Inferior parietal cortex (tissue), 1 donor: ENCODE measurements at regions not wholly inside any gene's neighbourhood (a gene's known extent, or its start where the extent isn't known, plus 50 kb on each side); places are given as distances from the start of the nearest gene placed in this dataset.
"Not testable (repeated sequence)": the region's sequence is repeated elsewhere in the genome, so short reads cannot be mapped to it uniquely, and the experiment has no call there.

Experiments
- DNase-seq: peaks from one replicate; pipeline ENCODE4 v3.0.0-alpha.2; 2016; ENCODE audit errors: extremely low spot score

- no peak for DNase-seq
Measured at GRCh38 chr5:28808967-28809810, 1770.8 kb upstream of the CDH9 start.

GRCh38 chr5:28807195-28807729 lies 1768.9 kb upstream of the CDH9 start:
- DNase-seq: no peak

DNA sequence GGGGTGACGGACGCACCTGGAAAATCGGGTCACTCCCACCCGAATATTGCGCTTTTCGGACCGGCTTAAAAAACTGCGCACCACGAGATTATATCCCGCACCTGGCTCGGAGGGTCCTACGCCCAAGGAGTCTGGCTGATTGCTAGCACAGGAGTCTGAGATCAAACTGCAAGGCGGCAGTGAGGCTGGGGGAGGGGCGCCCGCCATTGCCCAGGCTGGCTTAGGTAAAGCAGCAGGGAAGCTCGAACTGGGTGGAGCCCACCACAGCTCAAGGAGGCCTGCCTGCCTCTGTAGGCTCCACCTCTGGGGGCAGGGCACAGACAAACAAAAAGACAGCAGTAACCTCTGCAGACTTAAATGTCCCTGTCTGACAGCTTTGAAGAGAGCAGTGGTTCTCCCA lies 1760.6 kb upstream of the CDH9 start:
- not testable (repeated sequence) for DNase-seq

DNA sequence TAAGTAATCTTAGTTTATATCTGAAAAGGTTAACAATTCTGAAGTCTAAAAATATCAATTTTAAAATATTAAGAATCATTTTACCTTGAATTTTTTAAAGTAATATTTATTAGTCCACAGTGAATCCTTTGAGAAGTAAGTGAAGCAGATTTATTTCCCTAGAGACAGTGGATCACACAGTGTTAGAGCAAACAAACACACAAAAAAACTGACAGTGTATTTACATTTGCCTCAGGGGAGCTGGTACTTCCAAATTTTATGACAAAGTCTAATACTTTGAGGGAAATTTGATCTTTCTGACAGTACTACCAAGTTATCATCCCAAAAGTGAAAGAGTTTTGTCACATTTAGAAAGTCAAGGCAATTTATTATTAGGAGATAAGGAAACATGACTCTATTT lies 1750.6 kb upstream of the CDH9 start:
- DNase-seq: no peak

GRCh38 chr5:28780083-28780692 lies 1741.8 kb upstream of the CDH9 start:
- no peak for DNase-seq

DNA sequence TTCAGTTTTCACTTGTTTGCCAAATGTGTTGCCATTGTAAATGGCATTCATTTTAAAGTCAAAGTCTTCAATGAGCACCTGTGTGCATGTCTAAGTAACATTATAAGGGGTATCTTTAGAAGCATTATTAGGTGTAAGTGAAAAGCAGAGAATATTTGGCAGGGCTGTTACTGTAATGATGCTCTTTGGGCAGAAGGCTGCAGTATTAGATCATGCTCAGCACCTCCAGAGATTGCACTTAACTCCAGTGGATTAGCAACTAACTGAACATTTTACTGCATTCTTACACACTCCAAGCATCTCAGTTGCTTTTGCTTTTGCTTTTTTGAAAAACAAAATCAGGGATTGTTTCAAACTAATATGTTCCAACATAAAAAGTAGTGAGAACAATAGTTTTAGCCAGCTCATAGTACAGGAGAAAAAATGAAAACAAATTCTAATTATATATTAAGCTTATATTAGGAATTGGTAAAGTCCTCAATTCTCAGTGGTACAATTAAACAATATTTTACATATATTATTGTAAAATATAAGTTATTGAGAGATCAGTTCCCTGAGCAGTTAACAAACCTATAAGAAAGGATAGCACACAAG lies 1740.9 kb upstream of the CDH9 start:
- no peak for DNase-seq

- no peak for DNase-seq
Measured at GRCh38 chr5:28770307-28770706, 1731.9 kb upstream of the CDH9 start.

DNA sequence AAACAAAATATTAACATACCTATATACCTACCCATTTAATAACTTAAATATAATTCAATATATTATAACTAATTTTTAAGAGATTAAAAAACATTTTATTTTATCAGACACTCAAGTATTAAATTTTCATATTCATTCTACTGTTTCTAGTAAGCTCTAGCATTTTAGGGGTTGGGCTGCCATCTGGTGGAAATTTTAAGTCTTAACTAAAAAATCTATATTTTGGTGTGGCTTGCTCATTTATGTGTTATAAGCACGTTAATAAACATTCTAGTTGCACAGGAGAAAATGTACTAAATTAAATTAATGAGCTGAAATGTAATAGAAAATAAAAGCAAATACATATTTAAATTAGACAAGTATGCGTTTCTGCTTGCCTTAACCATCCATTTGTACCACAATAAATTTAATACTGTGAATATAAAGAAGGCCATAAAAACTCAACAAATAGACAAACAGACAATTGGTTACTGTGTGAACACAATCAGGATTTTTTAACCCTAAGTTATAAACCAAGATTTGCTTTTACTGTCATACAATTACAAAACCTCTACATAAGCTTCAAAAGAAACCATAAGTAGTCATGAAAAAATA lies 1728.3 kb upstream of the CDH9 start:
- peak; percentile 66 for DNase-seq

- DNase-seq: no peak
Measured at GRCh38 chr5:28751396-28751795, 1713.0 kb upstream of the CDH9 start.

GRCh38 chr5:28750251-28750650 lies 1711.9 kb upstream of the CDH9 start:
- DNase-seq: no peak

- DNase-seq: no peak
Measured at GRCh38 chr5:28748446-28748845, 1710.1 kb upstream of the CDH9 start.

GRCh38 chr5:28743716-28744110 lies 1705.3 kb upstream of the CDH9 start:
- no peak for DNase-seq

DNA sequence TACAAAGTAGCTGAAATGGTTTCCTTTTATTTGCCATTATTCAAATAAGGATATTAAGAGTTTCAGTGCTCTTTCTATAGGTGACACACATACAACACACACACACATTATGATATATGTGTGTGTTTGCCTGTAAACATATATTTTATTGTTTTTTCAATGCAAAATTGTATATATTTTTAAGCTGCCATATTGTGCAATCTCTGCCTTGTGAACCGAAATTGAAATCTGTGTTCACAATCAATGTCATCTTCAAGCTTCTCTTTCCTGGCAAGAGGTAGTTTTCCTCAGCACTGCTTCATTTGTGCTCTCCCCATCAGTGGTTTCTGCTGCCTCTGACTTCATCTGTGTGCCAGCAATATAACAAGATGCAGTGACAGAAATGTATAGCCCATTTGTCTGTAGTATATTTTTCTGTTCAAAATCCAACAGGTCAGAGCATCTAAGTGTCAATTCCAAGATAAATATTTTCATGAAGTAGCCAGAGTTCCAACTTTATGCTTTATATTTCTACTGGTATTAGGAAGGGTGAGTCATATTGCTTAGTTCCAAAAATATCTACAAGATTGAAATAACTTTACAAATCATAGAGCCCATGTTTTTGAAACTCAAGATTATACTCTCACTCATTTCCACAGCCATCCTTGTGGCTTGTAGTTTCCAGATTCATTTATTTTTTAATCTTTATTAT lies 1704.8 kb upstream of the CDH9 start:
- no peak for DNase-seq

DNA sequence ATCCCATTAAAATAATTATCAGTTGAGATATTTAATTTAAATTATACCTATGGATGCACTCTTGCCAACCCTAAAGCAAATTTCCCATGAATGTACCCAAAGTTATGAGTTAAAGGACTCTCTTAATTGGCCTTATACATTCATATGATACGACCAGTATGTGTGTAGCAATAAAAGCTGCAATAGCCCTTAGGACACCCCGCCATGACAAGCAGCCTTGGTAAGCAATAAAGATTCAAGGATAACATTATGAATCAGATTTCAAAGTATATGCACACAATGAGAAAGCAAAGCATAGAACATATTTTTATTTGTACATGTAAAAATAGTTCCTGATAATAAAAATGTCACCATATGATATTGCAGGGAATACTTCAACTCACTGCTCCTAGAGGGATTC lies 1699.3 kb upstream of the CDH9 start:
- DNase-seq: no peak

DNA sequence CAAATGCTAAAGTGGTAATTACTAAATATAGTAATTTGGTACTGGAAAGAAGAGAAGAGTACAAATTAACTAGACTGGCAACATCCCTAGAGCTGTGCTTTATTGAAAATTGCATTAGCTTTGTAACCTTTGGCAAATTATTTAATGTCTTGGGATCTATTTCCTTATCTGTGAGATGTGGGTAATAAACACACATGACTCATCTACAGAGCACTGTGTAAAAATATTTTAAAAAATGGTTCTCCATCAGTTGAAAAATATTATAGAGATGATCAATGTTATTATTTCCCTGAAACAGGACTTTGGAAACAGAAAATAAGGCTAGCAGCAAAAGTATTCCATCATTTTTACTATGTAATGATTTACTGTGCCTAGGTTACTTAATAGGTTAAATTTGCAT lies 1698.8 kb upstream of the CDH9 start:
- DNase-seq: no peak

- DNase-seq: no peak
Measured at GRCh38 chr5:28734396-28734795, 1696.0 kb upstream of the CDH9 start.

- DNase-seq: no peak
Measured at GRCh38 chr5:28729067-28729466, 1690.7 kb upstream of the CDH9 start.

DNA sequence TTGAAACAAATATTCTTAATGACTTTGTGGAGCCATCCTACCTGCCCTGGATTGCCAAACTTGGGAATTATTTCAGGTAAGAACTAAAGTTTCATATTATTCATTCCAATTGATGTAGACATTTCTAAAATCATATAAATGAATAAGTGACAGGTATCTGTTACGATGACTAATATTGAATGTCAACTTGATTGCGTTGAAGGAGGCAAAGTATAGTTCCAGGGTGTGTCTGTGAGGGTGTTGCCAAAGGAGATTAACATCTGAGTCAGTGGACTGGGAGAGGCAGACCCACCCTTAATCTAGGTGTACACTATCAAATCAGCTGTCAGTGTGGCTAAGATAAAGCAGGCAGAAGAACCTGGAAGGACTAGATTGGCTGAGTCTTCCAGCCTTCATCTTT lies 1688.4 kb upstream of the CDH9 start:
- DNase-seq: no peak

GRCh38 chr5:28725001-28725400 lies 1686.6 kb upstream of the CDH9 start:
- no peak for DNase-seq

- DNase-seq: no peak
Measured at GRCh38 chr5:28714907-28715698, 1676.7 kb upstream of the CDH9 start.

- no peak for DNase-seq
Measured at GRCh38 chr5:28710360-28710759, 1672.0 kb upstream of the CDH9 start.
